ENCODE measurements at regions not wholly inside any gene's neighbourhood (a gene's known extent, or its start where the extent isn't known, plus 50 kb on each side); places are given as distances from the start of the nearest gene placed in this dataset.

GRCh38 chr2:116269040-116269439, 1545.5 kb upstream of the DDX18 start:
- TF ChIP-seq CTCF (IDR thresholded peaks at IDR 0.05): no peak
- TF ChIP-seq POLR2A (IDR thresholded peaks at IDR 0.05): no peak
